Stimulated activated CD4-positive, alpha-beta T cell treated with anti-CD3 and anti-CD28 coated beads, Interleukin-4, amount 100 ng/mL, for 1 hour (primary cell): ENCODE measurements at regions not wholly inside any gene's neighbourhood (a gene's known extent, or its start where the extent isn't known, plus 50 kb on each side); places are given as distances from the start of the nearest gene placed in this dataset.
"Not testable (repeated sequence)": the region's sequence is repeated elsewhere in the genome, so short reads cannot be mapped to it uniquely, and the experiment has no call there.

Experiments
- DNase-seq: peaks from one replicate; pipeline ENCODE4 v3.0.0-alpha.2; 2020

DNA sequence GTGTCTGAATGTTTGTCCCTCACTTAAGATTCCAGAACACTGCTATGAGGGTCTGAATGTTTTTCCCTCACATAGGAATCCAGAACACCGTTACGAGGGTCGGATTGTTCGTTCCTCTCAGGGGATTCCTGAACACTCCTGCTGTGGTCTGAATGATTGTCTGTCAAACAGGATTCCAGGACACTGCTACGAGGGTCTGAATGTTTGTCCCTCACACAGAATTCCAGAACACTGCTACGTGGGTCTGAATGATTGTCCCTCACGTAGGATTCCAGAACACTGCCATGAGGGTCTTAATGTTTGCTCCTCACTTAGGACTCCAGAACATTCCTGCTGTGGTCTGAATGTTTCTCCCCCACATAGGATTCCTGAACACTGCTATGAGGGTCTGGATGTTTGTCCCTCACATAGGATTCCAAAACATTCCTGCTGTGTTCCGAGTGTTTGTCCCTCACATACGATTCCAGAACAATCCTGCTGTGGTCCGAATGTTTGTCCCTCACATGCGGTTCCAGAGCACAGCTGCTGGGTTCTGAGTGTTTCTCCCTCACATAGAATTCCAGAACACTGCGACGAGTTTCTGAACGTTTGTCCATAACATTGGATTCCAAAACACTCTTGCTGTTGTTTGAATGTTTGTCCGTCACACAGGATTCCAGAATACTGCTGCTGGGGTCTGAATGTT lies 199.5 kb downstream of the FOXD4L6 start:
- DNase-seq = no peak

DNA sequence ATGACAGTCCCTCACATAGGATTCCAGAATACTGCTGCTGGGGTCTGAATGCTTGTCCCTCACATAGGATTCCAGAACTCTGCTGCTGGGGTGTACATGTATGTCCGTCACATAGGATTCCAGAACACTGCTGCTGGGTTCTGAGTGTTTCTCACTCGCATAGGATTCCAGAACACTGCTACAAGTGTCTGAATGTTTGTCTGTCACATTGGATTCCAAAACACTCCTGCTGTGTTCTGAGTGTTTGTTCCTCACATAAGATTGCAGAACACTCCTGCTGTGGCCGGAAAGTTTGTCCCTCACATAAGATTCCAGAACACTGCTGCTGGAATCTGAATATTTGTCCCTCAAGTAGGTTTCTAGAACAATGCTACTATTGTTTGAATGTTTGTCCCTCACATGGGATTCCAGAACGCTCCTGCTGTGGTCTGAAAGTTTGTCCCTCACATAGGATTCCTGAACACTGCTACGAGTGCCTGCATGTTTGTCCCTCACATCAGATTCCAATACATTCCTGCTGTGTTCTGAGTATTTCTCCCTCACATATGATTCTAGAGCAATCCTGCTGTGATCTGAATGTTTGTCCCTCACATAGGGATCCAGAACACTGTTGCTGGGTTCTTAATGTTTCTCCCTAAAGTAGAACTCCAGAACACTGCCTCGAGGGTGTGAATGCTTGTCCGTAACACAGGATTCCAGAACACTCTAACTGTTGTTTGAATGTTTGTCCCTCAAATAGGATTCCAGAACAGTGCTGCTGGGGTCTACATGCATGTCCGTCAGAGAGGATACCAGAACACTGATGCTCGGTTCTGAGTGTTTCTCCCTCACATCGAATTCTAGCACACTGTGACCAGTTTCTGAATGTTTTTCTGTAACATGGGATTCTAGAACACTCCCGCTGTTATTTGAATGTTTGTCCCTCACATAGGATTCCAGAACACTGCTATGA lies 200.4 kb downstream of the FOXD4L6 start:
- DNase-seq = no peak

DNA sequence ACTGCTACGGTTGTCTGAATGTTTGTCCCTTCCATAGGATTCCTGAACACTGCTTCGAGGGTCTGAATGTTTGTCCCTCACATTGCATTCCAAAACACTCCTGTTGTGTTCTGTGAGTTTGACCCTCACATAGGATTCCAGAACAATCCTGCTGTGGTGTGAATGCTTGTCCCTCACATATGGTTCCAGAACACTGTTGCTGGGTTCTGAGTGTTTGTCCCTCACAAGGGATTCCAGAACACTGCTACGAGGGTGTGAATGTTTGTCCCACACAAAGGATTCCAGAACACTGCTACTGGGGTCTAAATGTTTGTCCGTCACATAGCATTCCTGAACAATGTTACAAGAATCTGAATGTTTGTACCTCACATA lies 201.2 kb downstream of the FOXD4L6 start:
- no peak for DNase-seq

DNA sequence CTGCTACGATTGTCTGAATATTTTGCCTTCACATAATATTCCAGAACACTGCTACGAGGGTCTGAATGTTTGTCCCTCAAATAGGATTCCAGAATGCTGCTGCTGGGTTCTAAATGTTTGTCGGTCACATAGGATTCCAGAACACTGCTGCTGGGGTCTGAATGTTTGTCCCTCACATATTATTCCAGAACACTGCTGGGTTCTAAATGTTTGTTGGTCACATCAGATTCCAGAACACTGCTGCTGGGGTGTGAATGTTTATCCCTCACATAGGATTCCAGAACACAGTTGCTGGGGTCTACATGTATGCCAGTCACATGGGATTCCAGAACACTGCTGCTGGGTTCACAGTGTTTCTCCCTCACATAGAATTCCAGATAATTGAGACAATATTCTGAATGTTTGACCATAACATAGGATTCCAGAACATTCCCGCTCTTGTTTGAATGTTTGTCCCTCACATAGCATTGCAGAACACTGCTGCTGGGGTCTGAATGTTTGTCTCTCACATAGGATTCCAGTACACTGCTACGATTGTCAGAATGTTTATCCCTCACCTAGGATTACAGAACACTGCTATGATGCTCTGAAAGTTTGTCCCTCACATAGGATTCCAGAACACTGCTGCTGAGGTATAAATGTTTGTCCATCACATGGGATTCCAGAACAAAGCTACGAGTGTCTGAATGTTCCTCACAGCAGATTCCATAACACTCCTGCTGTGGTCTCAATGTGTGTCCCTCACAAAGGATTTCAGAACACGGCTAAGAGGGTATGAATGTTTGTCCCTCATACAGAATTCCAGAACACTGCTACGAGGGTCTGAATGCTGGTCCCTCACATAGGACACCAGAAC lies 201.8 kb downstream of the FOXD4L6 start:
- no peak for DNase-seq

DNA sequence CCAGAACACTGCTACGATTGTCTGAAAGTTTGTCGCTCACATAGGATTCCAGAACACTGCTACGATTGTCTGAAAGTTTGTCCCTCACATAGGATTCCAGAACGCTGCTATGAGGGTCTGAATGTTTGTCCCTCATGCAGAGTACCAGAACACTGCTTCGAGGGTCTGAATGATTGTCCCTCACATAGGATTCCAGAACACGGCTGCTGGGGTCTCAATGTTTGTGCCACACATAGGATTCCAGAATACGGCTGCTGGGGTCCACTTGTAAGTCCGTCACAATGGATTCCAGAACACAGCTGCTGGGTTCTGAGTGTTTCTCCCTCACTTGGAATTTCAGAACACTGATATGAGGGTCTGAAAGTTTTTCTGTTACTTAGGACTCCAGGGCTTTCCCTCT lies 203.3 kb downstream of the FOXD4L6 start:
- DNase-seq = no peak

DNA sequence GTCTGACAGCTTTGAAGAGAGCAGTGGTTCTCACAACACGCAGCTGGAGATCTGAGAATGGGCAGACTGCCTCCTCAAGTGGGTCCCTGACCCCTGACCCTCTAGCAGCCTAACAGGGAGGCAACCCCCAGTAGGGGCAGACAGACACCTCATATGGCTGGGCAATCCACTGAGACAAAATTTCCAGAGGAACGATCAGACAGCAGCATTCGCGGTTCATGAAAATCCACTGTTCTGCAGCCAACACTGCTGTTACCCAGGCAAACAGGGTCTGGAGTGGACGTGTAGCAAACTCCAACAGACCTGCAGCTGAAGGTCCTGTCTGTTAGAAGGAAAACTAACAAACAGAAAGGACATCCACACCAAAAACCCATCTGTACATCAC lies 212.1 kb downstream of the FOXD4L6 start:
- DNase-seq = not testable (repeated sequence)

DNA sequence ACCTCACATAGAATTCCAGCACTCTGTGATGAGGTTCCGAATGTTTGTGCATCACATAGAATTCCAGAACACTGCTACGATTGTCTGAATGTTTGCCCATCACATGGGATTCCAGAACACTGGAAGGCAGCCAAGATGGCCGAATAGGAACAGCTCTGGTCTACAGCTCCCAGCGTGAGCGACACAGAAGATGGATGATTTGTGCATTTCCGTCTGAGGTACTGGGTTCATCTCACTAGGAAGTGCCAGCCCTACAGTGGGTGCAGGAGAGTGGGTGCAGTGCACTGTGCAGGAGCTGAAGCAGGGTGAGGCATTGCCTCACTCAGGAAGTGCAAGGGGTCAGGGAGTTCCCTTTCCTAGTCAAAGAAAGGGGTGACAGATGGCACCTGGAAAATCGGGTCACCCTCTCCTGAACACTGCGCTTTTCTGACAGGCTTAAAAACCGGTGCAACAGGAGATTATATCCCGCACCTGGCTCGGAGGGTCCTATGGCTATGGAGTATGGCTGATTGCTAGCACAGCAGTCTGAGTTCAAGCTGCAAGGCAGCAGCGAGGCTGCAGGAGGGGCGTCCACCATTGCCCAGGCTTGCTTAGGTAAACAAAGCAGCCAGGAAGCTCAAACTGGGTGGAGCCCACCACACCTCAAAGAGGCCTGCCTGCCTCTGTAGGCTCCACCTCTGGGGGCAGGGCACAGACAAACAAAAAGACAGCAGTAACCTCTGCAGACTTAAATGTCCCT lies 212.7 kb downstream of the FOXD4L6 start:
- DNase-seq = not testable (repeated sequence)

DNA sequence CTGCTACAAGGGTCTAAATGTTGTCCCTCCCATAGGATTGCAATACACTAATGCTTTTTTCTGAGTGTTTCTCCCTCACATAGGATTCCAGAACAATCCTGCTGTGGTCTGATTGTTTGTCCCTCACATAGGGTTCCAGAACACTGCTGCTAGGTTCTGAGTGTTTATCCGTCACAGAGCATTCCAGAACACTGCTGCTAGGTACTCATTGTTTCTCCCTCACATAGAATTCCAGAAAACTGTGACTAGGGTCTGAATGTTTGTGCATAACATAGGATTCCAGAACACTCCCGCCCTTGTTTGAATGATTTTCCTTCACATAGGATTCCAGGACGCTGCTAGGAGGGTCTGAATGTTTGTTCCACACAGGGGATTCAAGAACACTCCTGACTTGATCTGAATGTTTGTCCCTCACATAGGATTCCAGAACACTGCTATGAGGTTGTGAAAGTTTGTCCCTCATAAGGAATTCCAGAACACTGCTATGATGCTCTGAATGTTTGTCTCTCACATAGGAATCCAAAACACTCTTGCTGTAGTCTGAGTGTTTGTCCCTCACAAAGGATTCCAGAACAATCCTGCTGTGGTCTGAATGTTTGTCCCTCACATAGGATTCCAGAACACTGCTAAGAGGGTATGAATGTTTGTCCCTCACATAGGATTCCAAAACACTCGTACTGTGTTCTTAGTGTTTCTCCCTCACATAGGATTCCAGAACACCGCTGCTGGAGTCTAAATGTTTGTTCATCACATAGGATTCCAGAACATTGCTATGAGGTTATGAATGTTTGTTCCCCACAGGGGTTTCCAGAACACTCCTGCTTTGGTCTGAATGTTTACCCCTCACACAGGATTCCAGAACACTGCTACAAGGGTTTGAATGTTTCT lies 213.5 kb downstream of the FOXD4L6 start:
- no peak for DNase-seq

DNA sequence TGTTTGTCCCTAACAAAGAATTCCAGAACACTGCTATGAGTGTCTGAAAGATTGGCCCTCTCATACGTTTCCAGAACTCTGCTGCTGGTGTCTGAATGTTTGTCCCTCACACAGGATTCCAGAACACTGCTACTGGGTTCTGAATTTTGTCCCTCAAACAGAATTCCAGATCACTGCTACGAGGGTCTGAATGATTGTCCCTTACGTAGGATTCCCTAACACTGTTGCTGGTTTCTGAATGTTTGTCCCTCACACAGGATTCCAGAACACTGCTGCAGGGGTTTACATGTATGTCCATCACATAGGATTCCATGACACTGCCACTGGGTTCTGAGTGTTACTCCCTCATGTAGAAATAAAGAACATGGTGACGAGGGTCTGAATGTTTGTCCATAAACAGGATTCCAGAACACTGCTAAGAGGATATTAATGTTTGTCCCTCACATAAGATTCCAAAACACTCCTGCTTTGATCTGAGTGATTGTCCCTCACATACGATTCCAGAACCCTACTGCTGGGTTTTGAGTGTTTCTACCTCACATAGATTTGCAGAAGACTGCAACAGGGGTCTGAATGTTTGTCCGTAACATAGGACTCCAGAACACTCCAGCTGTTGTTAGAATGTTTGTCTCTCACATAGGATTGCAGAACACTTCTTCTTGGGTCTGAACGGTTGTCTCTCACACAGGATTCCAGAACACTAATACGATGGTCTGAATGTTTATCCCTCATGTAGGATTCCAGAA lies 214.4 kb downstream of the FOXD4L6 start:
- no peak for DNase-seq

DNA sequence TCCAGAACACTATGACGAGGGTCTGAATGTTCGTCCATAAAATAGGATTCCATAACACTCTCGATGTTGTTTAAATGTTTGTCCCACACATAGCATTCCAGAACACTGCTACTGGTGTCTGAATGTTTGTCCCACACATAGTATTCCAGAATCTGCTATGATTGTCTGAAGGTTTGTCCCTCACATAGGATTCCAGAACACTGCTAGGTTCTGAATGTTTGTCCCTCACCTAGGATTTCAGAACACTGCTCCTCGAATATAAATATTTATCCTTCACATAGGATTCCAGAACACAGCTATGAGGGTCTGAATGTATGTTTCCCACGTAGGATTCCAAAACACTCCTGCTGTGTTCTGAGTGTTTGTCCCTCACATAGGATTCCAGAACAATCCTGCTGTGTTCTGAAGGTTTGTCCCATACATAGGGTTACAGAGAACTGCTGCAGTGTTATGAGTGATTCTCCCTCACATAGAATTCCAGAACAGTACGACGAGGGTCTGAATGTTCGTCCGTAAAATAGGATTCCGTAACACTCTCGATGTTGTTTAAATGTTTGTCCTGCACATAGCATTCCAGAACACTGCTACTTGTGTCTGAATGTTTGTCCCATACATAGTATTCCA lies 215.3 kb downstream of the FOXD4L6 start:
- no peak for DNase-seq

DNA sequence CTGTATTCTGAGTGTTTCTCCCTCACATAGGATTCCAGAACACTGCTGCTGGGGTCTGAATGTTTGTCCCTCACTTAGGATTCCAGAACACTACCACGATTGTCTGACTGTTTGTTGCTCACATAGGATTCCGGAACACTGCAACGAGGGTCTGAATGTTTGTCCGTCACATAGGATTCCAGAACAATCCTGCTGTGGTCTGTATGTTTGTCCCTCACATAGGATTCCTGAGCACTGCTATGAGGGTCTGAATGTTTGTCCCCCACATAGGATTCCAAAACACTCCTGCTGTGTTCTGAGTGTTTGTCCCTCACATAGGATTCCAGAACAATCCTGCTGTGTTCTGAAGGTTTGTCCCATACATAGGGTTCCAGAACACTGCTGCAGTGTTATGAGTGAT lies 215.8 kb downstream of the FOXD4L6 start:
- DNase-seq = not testable (repeated sequence)

DNA sequence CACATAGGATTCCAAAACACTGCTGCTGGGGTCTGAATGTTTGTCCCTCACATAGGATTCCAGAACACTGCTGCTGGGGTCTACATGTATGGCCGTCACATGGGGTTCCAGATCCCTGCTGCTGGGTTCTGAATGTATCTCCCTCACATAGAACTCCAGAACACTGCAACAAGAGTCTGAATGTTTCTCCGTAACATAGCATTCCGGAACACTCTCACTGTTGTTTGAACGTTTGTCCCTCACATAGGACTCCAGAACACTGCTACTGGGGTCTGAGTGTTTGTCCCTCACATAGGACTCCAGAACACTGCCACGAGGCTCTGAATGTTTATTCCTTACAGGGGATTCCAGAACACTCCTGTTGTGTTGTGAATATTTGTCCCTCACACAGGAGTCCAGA lies 216.8 kb downstream of the FOXD4L6 start:
- DNase-seq = no peak

DNA sequence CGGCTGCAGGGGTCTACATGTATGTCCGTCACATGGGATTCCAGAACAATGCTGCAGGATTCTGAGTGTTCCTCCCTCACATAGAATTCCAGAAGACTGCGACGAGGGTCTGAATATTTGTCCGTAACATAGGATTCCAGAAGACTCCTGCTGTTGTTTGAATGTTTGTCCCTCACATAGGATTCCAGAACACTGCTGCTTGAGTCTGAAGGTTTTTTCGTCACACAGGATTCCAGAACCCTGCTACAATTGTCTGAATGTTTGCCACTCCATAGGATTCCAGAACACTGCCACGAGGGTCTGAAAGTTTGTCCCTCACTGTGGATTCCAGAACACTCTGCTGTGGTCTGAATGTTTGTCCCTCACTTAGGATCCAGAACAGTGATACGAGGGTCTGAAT lies 217.5 kb downstream of the FOXD4L6 start:
- DNase-seq = not testable (repeated sequence)

DNA sequence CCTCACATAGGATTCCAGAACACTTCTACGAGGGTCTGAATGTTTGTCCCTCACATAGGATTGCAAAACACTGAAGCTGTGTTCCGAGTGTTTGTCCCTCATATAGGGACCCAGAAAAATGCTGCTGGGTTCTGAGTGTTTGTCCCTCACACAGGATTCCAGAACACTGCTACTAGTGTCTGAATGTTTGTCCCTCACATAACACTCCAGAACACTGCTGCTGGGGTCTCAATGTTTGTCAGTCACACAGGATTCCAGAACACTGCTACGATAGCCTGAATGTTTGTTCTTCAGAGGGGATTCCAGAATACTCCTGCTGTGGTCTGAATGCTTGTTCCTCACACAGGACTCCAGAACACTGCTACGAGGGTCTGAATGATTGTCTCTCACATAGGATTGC lies 218.7 kb downstream of the FOXD4L6 start:
- DNase-seq = no peak

DNA sequence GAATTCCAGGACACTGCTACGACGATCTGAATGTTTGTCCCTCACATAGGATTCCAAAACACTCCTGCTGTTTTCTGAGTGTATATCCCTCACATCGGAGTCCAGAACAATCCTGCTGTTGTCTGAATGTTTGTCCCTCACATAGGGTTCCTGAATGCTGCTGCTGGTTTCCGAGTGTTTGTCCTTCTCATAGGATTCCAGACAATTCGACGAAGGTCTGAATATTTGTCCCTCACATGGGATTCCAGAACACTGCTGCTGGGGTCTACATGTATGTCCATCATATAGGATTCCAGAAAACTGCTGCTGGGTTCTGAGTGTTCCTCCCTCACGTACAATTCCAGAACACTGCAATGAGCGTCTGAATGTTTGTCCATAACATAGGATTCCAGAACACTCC lies 219.4 kb downstream of the FOXD4L6 start:
- not testable (repeated sequence) for DNase-seq

DNA sequence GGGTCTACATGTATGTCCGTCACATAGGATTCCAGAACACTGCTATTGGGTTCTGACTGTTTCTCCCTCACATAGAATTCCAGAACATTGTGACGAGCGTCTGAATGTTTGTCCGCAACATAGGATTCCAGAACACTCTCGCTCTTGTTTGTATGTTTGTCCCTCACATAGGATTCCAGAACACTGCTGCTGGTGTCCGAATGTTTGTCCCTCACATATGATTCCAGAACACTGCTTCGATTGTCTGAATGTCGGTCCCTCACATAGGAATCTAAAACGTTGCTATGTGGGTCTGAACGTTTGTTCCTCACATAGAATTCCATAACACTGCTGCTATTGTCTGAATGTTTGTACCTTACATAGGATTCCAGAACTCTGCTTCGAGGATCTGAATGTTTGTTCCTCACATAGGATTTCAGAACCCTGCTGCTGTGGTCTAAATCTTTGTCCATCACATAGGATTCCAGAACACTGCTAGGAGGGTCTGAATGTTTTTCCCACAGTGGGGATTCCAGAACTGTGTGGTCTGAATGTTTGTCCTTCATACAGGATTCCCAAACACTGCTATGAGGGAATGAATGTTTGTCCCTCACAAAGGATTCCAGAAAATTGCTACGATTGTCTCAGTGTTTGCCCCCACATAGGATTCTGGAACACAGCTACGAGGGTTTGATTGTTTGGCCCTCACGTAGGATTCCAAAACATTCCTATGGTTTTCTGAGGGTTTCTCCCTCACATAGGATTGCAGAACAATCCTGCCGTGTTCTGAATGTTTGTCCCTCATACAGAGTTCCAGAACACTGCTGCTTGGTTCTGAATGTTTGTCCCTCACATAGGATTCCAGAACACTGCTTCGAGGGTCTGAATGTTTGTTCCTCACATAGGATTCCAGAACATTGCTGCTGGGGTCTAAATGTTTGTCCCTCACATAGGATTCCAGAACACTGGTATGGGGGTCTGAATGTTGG lies 220.5 kb downstream of the FOXD4L6 start:
- DNase-seq = no peak

DNA sequence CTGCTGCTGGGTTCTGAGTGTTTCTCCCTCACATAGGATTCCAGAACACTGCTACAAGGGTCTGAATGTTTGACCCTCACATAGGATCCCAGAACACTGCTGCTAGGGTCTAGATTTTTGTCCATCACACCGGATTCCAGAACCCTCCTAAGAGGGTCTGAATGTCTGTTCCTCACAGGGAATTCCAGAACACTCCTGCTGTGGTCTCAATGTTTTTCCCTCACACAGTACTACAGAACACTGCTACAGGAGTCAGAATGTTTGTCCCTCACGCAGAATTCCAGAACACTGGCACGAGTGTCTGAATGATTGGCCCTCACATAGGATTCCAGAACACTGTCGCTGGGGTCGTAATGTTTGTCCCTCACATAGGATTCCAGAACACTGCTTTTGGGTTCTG lies 221.6 kb downstream of the FOXD4L6 start:
- DNase-seq = not testable (repeated sequence)

DNA sequence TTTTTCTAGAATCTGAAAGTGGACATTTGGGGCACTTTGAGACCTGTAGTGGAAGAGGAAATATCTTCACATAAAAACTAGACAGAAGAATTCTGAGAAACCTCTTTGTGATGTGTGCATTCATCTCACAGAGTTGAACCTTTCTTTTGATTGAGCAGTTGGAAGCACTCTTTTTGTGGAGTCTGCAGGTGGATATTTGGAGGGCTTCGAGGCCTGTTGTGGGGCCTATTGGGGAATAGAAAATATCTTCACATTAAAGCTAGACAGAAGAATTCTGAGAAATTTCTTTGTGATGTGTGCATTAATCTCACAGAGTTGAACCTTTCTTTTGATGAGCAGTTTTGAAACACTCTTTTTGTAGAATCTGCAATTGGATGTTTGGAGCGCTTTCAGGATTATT lies 236.2 kb downstream of the FOXD4L6 start:
- not testable (repeated sequence) for DNase-seq

DNA sequence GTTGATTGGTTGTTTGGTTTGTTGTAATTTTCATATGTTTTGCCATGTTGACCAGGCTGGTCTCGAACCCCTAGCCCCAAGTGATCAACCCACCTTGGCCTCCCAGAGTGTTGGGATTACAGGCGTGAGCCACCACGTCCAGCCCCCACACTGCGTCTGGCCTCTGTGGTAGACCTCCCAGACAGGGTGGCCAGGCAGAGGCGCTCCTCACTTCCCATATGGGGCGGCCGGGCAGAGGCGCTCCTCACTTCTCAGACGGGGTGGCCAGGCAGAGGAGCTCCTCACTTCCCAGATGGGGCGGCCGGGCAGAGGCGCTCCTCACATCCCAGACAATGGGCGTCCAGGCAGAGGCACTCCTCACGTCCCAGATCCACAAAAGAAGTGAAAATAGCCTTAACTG lies 242.6 kb downstream of the FOXD4L6 start:
- DNase-seq = not testable (repeated sequence)
